ENCODE measurements at regions not wholly inside any gene's neighbourhood (a gene's known extent, or its start where the extent isn't known, plus 50 kb on each side); places are given as distances from the start of the nearest gene placed in this dataset.

DNA sequence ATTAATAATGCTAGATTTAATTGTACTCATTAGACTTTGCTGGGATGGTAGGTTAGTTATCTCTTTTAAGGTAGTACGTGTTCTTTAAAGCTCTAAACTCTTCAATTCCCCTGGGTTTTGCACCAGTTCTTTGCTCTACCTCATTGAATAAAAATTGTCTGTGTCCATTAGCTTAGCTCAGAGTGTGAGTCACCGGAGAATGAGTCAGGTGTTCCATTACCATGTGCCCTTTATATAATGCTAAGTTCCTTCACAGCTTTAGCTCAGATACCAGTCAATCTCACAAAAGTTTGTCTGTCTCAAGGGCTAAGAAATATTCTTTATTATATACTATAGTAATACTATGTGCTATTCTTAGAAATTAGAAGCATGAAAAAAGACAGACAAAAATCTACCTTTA, 339.4 kb downstream of the PRELID2 start:
- TF ChIP-seq POLR2A (IDR thresholded peaks at IDR 0.05; ENCODE audit: low read depth, low read length) = no peak
- TF ChIP-seq POLR2AphosphoS5 (IDR thresholded peaks at IDR 0.05; ENCODE audit: low read depth, low read length) = no peak
- no peak for TF ChIP-seq TAF1 (IDR thresholded peaks at IDR 0.05; ENCODE audit: borderline replicate concordance, low read depth, low read length)
